ENCODE measurements at regions not wholly inside any gene's neighbourhood (a gene's known extent, or its start where the extent isn't known, plus 50 kb on each side); places are given as distances from the start of the nearest gene placed in this dataset.
A peak's percentile ranks its signal among the peaks of the same experiment; 100 is the strongest.

GRCh38 chr1:95671098-95671497 is 437.1 kb downstream of the RWDD3 start:
- DNase-seq (ENCODE audit: low spot score), result no peak

GRCh38 chr1:95679262-95679661 is 445.3 kb downstream of the RWDD3 start:
- DNase-seq (ENCODE audit: low spot score), result no peak

GRCh38 chr1:95685081-95685480 is 451.1 kb downstream of the RWDD3 start:
- DNase-seq (ENCODE audit: low spot score), result no peak

DNA sequence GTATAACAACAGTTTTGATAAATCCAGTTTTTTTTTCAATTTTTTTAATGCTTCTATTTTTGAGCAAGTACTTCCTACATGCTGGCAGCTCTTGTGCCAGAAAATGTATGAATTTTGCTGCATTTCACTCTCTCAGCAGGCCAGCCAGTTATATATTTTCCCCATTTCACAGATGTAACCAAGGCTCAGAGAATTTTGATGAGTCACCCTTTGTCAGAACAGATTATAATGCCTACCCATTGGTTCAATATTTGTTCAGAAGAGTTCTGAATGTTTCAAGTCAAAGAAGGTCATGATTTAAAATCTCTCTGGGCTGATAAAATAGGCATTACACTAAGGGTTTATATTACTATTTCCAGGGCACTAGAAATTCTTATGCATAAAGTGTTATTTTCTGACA is 452.2 kb downstream of the RWDD3 start:
- DNase-seq (ENCODE audit: low spot score), result no peak

DNA sequence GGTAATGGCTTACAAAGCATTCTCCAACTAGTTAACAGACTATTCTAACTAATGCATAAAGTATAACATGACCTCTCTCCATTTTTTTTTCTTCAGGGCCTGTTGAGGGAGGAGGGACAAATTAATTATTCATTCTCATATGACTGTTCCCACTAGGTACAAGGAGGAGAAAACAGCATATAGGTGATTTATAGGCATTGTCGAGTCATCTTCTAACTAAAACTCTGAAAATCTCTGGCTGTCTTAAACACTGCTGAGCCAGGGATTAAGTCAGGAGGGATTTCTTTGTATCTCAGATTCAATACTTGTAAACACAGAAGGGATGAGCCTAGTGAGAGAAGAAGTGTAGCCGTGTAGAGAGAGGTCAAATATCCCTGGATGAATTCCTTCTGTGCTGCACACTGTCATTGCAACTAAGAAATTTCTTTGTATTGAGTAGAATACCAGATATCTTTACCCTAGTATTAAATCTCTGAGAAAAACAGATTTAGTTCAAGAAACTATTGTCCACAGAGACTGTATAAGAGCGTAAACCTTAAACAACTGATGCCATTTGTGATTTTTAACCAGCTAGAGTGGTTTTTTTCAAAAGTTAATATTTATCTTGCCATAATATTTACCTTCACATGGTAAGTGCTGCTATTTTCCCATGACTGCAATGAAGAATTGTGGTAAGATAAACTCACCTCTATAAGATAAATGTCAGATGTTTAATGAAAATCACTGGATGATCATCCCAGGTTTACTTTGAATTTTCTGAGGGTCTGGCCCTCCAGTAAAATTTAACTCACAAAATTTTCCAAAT is 465.3 kb downstream of the RWDD3 start:
- DNase-seq (ENCODE audit: low spot score), result no peak

- DNase-seq (ENCODE audit: low spot score), result no peak
These were observed 467.6 kb downstream of the RWDD3 start for GRCh38 chr1:95701450-95702173.

GRCh38 chr1:95703046-95703445 is 469.0 kb downstream of the RWDD3 start:
- DNase-seq (ENCODE audit: low spot score), result no peak

DNA sequence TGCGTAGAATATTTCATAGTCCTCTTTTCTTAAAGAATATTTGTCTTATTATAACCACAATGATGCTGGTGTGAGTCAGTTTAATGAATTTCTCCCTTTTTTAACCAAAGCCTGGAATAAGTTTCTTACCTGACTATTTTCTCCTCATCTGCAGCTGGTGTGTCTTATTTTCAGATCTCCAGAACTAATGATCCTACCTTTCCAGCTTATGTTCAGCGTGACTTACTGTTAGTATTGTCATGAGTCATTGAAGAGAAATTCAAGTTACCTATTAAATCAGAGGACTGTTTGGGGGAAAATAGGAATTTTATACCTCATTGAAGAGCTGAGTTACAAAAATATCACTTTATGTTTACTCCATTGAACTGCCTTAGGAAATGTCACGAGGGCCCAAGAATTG is 482.1 kb downstream of the RWDD3 start:
- no peak for DNase-seq (ENCODE audit: low spot score)

- no peak for DNase-seq (ENCODE audit: low spot score)
These were observed 482.5 kb downstream of the RWDD3 start for GRCh38 chr1:95716550-95716949.

- no peak for DNase-seq (ENCODE audit: low spot score)
These were observed 489.3 kb downstream of the RWDD3 start for GRCh38 chr1:95723346-95723745.

DNA sequence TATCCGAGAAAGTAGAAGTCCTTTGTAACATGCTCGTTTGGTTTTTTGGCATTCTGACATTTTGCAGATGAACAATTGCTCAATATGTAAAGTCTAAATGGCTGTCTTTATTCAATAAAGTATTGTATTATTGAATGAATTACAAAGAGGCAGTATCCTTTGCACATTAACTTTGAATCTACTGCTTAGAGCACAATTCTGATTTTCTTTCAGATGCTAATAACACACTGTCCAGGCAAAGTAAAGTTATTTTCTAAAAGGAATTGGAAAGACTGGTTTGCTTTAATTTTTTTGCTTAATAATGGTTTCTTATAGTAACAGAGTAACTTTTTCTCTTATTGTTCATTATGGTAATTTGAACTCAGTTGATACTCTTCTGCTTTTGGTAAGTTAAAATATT is 494.8 kb downstream of the RWDD3 start:
- DNase-seq (ENCODE audit: low spot score), result no peak

- no peak for DNase-seq (ENCODE audit: low spot score)
These were observed 497.0 kb downstream of the RWDD3 start for GRCh38 chr1:95730986-95731385.

- no peak for DNase-seq (ENCODE audit: low spot score)
These were observed 497.5 kb downstream of the RWDD3 start for GRCh38 chr1:95731466-95731865.

GRCh38 chr1:95733031-95733430 is 499.0 kb downstream of the RWDD3 start:
- DNase-seq (ENCODE audit: low spot score), result peak; percentile 13

DNA sequence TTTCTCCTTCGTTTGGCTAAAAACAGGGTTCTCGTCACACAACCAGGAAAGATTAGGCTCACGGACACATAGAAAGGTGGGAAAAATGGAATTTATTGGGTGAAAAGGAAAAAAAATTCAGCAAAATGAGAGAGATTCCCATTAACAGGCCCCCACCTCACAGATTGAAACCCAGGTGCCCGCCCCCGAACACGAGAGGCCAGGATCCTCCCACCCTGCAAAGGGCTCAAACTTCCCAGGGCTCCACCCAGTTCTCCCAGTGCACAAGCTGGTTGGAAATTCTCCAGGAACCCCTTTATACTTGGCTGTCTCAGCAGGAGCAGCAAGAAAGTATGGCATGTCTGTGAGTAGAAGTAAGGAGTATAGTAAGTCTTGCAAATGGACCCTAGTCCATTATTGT is 499.7 kb downstream of the RWDD3 start:
- DNase-seq (ENCODE audit: low spot score), result no peak

DNA sequence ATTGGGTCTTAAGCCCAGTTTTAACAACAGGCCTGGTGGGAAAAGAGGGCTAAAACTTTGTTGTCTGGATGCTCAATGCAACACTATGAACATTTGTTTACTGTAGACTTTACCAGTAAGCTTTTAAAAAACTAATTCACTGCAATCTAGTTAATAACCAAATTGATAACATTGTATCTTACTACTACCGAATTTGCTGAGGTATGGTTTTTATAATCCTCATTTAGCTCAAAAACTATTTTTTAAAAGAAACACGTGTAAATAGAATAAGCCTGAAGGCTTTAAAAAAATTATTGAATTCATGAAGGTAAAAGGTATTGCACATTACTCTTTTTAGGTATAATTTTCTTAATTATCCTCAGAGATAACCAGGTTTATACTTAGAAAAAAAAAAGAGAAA is 500.6 kb downstream of the RWDD3 start:
- DNase-seq (ENCODE audit: low spot score), result no peak

DNA sequence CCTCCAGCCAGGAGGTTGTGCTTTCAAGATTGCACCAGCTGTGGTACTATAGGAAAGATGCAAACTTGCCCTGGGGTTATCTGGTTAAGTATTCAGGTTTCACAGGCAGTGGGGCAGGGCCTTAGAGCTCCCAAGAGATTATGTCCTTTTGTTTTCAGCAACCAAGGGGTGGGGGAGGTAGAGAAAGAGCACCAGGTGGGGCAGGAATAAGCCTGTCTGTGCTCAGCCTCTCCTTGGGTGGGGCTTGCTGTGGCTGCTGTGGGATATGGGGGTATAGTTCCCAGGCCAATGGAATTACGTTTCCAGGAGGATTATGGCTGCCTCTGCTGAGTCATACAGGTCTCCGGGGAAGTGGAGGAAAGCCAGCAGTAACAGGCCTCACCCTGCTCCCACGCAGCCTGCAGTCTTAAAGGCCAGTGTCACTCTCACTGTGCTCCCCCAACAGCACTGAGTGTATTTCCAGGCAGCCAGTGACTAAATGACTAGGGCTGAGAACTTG is 508.6 kb downstream of the RWDD3 start:
- DNase-seq (ENCODE audit: low spot score), result peak; percentile 37

- DNase-seq (ENCODE audit: low spot score), result no peak
These were observed 510.7 kb downstream of the RWDD3 start for GRCh38 chr1:95744731-95745130.

- DNase-seq (ENCODE audit: low spot score), result no peak
These were observed 518.7 kb downstream of the RWDD3 start for GRCh38 chr1:95752515-95753381.

GRCh38 chr1:95753382-95754016 is 519.5 kb downstream of the RWDD3 start:
- no peak for DNase-seq (ENCODE audit: low spot score)

DNA sequence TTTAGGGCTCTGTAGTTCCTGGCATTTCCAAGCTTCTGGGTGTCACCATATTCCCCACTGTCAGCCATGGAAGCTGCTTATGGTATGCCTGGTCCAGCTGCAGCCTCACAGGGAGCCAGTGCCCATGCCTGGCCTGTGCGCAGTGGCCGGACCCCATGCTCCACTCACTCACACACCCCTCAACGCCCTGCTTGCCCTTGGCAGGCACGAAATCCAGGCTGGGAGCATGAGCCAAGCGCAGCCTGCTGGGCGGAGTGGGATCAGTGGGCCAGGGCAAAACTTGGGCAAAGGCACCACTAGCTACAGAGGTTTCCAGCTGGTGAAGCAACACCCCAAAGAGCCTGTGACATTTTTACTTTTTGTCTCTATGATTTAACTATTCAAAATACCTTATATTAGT is 520.4 kb downstream of the RWDD3 start:
- DNase-seq (ENCODE audit: low spot score), result no peak

DNA sequence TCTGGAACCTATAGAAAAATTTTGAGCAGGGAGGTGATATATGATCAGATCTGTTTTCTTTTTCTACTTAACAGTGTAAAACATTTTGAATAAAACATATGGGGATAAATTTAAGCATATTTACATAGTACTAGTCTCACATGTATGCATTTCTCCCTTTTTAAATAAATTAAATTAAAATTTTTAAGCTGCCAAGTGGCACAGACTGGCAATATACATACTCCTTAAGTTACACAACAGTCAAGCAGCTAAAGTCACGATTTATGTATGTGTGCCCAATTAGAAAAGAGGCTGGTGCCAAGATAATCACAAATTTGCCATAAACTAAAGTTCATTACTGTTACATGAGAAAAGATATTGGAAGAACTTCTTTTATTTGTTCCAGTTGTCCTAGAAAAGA is 532.0 kb downstream of the RWDD3 start:
- DNase-seq (ENCODE audit: low spot score), result no peak

Measured in GM03348 (cell line).